Endothelial cell of umbilical vein (primary cell): ENCODE measurements at regions not wholly inside any gene's neighbourhood (a gene's known extent, or its start where the extent isn't known, plus 50 kb on each side); places are given as distances from the start of the nearest gene placed in this dataset.

Experiments used
- EZH2 ChIP-seq: IDR thresholded peaks from 2 replicates; pipeline ENCODE4 v1.6.1; 2012; ENCODE audit warnings: borderline replicate concordance, low read depth, mild to moderate bottlenecking, moderate library complexity, low read length, inconsistent platforms; ENCODE audit not compliant: severe bottlenecking
- FOS ChIP-seq: IDR thresholded peaks from 2 replicates; pipeline ENCODE4 v1.6.1; 2011; ENCODE audit warnings: mild to moderate bottlenecking, low read length, moderate library complexity, borderline replicate concordance; ENCODE audit not compliant: insufficient read depth
- GATA2 ChIP-seq: IDR thresholded peaks from 2 replicates; pipeline ENCODE4 v1.7.0; 2011; ENCODE audit warnings: low read depth, mild to moderate bottlenecking, moderate library complexity, mixed read lengths, low read length; ENCODE audit not compliant: insufficient read length, insufficient read depth
- JUN ChIP-seq: IDR thresholded peaks from 2 replicates; pipeline ENCODE4 v1.6.1; 2011; ENCODE audit warnings: borderline replicate concordance, low read depth; ENCODE audit not compliant: insufficient read length, insufficient read depth
- POLR2A ChIP-seq: IDR thresholded peaks from 2 replicates; pipeline ENCODE4 v1.6.1; 2012; ENCODE audit warnings: low read depth, mild to moderate bottlenecking, control low read depth, low read length
- POLR2AphosphoS5 ChIP-seq: IDR thresholded peaks from 2 replicates; pipeline ENCODE4 v1.6.1; 2012; ENCODE audit warnings: low read depth, mild to moderate bottlenecking, control low read depth, low read length, moderate library complexity; ENCODE audit not compliant: insufficient read depth
- TF ChIP-seq, protein P1 (sequence below), 2 donors: IDR thresholded peaks; 1 replicate in 1 of 2; 2 replicates in 1 of 2; pipeline ENCODE4 v1.5.1; 2011; ENCODE audit warnings: low read length in 2 of 2, mild to moderate bottlenecking in 2 of 2, moderate library complexity in 2 of 2, control low read depth in 1 of 2, inconsistent platforms in 1 of 2, low read depth in 1 of 2; ENCODE audit not compliant: insufficient read depth in 1 of 2; ENCODE audit errors: extremely low read depth in 1 of 2

DNA sequence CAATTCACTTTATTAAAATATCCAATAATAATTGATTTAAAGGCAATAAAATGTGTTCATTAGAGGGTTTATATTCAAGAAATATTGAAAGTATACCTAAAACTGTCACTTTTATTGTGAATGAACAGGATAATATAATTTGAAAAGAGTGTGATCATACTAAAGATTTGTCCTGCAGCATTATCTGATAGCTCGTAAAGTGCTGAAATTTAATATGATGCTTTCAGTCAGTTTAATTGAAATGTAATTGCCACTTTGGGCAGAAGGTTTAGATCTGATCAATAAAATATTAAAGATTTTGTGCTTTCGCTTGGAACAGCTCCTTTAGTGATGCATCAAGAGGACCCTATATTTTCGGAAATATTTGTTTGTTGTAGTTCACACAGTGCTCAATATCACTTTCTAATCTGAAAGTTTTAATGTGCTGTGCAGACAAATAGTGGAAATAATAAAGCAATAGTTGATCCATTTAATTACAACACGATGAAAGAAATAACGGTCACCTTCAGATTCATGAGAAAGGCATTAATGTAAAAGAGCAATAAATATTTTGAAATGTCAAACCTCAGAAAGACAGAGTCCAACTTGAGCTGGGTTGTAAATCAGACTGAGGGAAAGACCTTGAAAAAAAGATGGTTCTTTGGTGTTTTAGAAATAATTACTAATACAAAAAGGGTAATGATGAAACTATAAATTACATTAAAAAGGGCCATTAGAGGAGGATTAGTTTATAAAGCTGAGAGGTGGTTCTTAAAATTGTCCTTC, 129.7 kb upstream of the MEIS2 start:
- TF ChIP-seq, protein P1, sequence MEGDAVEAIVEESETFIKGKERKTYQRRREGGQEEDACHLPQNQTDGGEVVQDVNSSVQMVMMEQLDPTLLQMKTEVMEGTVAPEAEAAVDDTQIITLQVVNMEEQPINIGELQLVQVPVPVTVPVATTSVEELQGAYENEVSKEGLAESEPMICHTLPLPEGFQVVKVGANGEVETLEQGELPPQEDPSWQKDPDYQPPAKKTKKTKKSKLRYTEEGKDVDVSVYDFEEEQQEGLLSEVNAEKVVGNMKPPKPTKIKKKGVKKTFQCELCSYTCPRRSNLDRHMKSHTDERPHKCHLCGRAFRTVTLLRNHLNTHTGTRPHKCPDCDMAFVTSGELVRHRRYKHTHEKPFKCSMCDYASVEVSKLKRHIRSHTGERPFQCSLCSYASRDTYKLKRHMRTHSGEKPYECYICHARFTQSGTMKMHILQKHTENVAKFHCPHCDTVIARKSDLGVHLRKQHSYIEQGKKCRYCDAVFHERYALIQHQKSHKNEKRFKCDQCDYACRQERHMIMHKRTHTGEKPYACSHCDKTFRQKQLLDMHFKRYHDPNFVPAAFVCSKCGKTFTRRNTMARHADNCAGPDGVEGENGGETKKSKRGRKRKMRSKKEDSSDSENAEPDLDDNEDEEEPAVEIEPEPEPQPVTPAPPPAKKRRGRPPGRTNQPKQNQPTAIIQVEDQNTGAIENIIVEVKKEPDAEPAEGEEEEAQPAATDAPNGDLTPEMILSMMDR (IDR thresholded peaks at IDR 0.05; ENCODE audit: extremely low read depth in 1 of 2, insufficient read depth in 1 of 2, low read depth in 1 of 2, low read length in 2 of 2), result no peak
- TF ChIP-seq POLR2A, result no peak
- no peak for TF ChIP-seq GATA2
- no peak for TF ChIP-seq FOS
- no peak for TF ChIP-seq POLR2AphosphoS5
- TF ChIP-seq EZH2, result no peak
- no peak for TF ChIP-seq JUN
